ENCODE measurements at regions not wholly inside any gene's neighbourhood (a gene's known extent, or its start where the extent isn't known, plus 50 kb on each side); places are given as distances from the start of the nearest gene placed in this dataset.
A peak's percentile ranks its signal among the peaks of the same experiment; 100 is the strongest.

DNA sequence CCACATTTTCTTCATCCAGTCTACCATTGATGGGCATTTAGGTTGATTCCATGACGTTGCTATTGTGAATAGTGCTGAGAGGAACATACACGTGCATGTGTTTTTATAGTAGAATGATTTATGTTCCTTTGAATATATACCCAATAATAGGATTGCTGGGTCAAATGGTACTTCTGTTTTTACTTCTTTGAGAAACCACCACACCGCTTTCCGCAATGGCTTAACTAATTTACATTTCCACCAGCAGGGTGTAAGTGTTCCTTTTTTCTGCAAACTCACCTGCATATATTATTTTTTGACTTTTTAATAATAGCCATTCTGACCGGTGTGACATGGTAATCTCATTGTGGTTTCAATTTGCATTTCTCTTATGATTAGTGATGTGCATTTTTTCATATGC lies 82.2 kb upstream of the RFX3 start:
- Histone ChIP-seq H3K79me2 (ENCODE audit: control insufficient read depth, insufficient read depth, low read length) (no peaks in the 10 kb centered on the region), H3K4me1 (ENCODE audit: control insufficient read depth in 2 of 2, insufficient read depth in 2 of 2, low read length in 2 of 2) (peaks cover 4 to 5% of the 10 kb centered on the region in 2 donors), H3K27me3 (replicated peaks in 1 of 4; ENCODE audit: control extremely low read depth in 1 of 4, control insufficient read depth in 3 of 4, insufficient read depth in 4 of 4, low read length in 3 of 4) (no peaks in the 10 kb centered on the region), H3K27ac (ENCODE audit: low read length in 2 of 2) (no peak overlapping the region), H4K20me1 (ENCODE audit: control insufficient read depth, insufficient read depth, low read length, poor library complexity, severe bottlenecking) (no peaks in the 10 kb centered on the region), H3K36me3 (replicated peaks in 1 of 2; ENCODE audit: control extremely low read depth in 1 of 2, control insufficient read depth in 1 of 2, extremely low read depth in 1 of 2, insufficient read depth in 2 of 2, low read length in 1 of 2) (no peaks in the 10 kb centered on the region), H2AFZ (ENCODE audit: insufficient read depth, low read depth, low read length, poor library complexity, severe bottlenecking) (no peak overlapping the region), H3K4me2 (replicated peaks; ENCODE audit: low read depth, low read length, poor library complexity, severe bottlenecking) (no peak overlapping the region), H3K4me3 (ENCODE audit: control extremely low read depth in 1 of 5, extremely low read depth in 1 of 5, insufficient read depth in 1 of 5, low read depth in 2 of 5, low read length in 4 of 5) (no peak overlapping the region), H3K9me3 (ENCODE audit: control extremely low read depth in 1 of 3, control insufficient read depth in 2 of 3, insufficient read depth in 1 of 3, low read length in 2 of 3) (no peaks in the 10 kb centered on the region), H3K9ac (ENCODE audit: low read length) (no peak overlapping the region)
- Mint-ChIP-seq H3K4me3 (peak overlapping the region; percentile 2), H3K27ac (no peak overlapping the region), H3K9me3 (ENCODE audit: insufficient read depth) (peaks cover 2% of the 10 kb centered on the region), H3K27me3 (no peaks in the 10 kb centered on the region), H3K4me1 (peaks cover 12% of the 10 kb centered on the region)
- DNase-seq = peak; percentile 47
- 17% methylated on average over 1 of the region's 5 CpGs for WGBS (ENCODE audit: insufficient coverage)
- ATAC-seq (ENCODE audit: low read depth) = peak; percentile 33
- POLR2A ChIA-PET = no interaction called here
- CTCF ChIA-PET = no interaction called here
- intact Hi-C loops (cut with micrococcal nuclease) = no loop called here
- TF ChIP-seq, protein P1, sequence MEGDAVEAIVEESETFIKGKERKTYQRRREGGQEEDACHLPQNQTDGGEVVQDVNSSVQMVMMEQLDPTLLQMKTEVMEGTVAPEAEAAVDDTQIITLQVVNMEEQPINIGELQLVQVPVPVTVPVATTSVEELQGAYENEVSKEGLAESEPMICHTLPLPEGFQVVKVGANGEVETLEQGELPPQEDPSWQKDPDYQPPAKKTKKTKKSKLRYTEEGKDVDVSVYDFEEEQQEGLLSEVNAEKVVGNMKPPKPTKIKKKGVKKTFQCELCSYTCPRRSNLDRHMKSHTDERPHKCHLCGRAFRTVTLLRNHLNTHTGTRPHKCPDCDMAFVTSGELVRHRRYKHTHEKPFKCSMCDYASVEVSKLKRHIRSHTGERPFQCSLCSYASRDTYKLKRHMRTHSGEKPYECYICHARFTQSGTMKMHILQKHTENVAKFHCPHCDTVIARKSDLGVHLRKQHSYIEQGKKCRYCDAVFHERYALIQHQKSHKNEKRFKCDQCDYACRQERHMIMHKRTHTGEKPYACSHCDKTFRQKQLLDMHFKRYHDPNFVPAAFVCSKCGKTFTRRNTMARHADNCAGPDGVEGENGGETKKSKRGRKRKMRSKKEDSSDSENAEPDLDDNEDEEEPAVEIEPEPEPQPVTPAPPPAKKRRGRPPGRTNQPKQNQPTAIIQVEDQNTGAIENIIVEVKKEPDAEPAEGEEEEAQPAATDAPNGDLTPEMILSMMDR (IDR thresholded peaks at IDR 0.05) = no peak
- no peak for TF ChIP-seq EZH2 (IDR thresholded peaks at IDR 0.05; ENCODE audit: borderline replicate concordance, insufficient read depth, low read depth, low read length, poor library complexity, severe bottlenecking)

DNA sequence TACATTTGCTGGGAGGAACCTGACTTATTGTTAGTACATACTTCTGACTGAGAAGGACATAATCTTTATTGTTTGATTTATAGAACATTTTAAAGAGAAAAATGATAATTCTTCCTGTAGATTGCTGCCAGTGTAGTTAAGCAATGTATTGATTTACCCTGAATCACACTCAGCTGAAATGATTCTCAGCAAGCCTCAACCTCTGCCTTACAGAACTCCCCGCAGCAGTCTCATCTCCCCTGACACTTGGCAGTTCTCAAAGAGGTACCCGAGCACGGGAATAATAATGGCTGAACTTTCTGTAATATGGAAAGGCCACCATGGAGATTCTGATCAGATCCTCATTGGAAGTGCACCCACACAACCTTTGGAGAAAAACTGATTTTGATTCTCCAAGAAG lies 74.9 kb upstream of the RFX3 start:
- Histone ChIP-seq H3K4me2 (replicated peaks; ENCODE audit: low read depth, low read length, poor library complexity, severe bottlenecking) (no peak overlapping the region), H3K79me2 (ENCODE audit: control insufficient read depth, insufficient read depth, low read length) (no peaks in the 10 kb centered on the region), H3K4me1 (ENCODE audit: control insufficient read depth in 2 of 2, insufficient read depth in 2 of 2, low read length in 2 of 2) (no peaks in the 10 kb centered on the region), H4K20me1 (ENCODE audit: control insufficient read depth, insufficient read depth, low read length, poor library complexity, severe bottlenecking) (no peaks in the 10 kb centered on the region), H3K27ac (ENCODE audit: low read length in 2 of 2) (no peak overlapping the region), H3K4me3 (ENCODE audit: control extremely low read depth in 1 of 5, extremely low read depth in 1 of 5, insufficient read depth in 1 of 5, low read depth in 2 of 5, low read length in 4 of 5) (no peak overlapping the region), H3K9ac (ENCODE audit: low read length) (no peak overlapping the region), H3K27me3 (replicated peaks in 1 of 4; ENCODE audit: control extremely low read depth in 1 of 4, control insufficient read depth in 3 of 4, insufficient read depth in 4 of 4, low read length in 3 of 4) (no peaks in the 10 kb centered on the region), H3K36me3 (replicated peaks in 1 of 2; ENCODE audit: control extremely low read depth in 1 of 2, control insufficient read depth in 1 of 2, extremely low read depth in 1 of 2, insufficient read depth in 2 of 2, low read length in 1 of 2) (no peaks in the 10 kb centered on the region), H3K9me3 (ENCODE audit: control extremely low read depth in 1 of 3, control insufficient read depth in 2 of 3, insufficient read depth in 1 of 3, low read length in 2 of 3) (peaks cover 0 to 4% (median 0%) of the 10 kb centered on the region in 3 donors), H2AFZ (ENCODE audit: insufficient read depth, low read depth, low read length, poor library complexity, severe bottlenecking) (no peak overlapping the region)
- ChIA-PET CTCF (no interaction called here), POLR2A (no interaction called here)
- intact Hi-C loops (cut with micrococcal nuclease) = no loop called here
- no peaks in the 10 kb centered on the region for H3K4me1 Mint-ChIP-seq
- WGBS (ENCODE audit: insufficient coverage) = 93% methylated on average over 2 of the region's 3 CpGs
- H3K27me3 Mint-ChIP-seq = no peaks in the 10 kb centered on the region
- no peak overlapping the region for H3K27ac Mint-ChIP-seq
- H3K4me3 Mint-ChIP-seq = no peak overlapping the region
- TF ChIP-seq EZH2 (IDR thresholded peaks at IDR 0.05; ENCODE audit: borderline replicate concordance, insufficient read depth, low read depth, low read length, poor library complexity, severe bottlenecking) = no peak
- TF ChIP-seq, protein P1 (IDR thresholded peaks at IDR 0.05) = no peak
- DNase-seq (no peak), ATAC-seq (ENCODE audit: low read depth) (no peak)
- H3K9me3 Mint-ChIP-seq (ENCODE audit: insufficient read depth) = no peaks in the 10 kb centered on the region

Measured in B cell (primary cell).